HG03521 (cell line): ENCODE measurements at regions not wholly inside any gene's neighbourhood (a gene's known extent, or its start where the extent isn't known, plus 50 kb on each side); places are given as distances from the start of the nearest gene placed in this dataset.

ENCODE experiments used
- ATAC-seq: cut with Tn5 transposase; IDR thresholded peaks from one replicate; pipeline ENCODE4 v1.9.1; 2021; ENCODE audit warnings: mild to moderate bottlenecking, moderate library complexity; ENCODE audit not compliant: unreplicated experiment

DNA sequence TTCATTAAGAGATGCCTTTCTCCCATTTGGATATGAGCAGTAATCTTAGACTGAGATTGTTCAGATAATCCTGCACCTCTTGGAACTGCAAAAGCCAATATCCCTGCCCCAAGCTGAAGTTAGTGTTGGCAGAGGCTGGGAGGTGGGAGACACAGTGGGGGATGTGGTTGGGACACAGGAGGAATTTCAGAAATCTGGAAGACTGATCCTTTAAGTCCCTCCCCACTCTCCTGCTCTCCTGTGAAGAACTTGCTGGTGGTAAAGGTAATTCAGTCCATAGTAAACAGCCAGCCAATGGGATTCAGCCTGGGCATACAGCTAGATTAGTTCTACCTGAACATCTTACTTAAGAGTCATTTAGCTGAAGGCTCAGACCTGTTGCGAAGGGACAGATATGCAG lies 50.0 kb upstream of the TMEM178A start:
- no peak for ATAC-seq
